Hematopoietic multipotent progenitor cell treated with erythropoietin and hydrocortisone succinate and interleukin-3 and kit ligand, for 8 days (in vitro differentiated cells): ENCODE measurements at regions not wholly inside any gene's neighbourhood (a gene's known extent, or its start where the extent isn't known, plus 50 kb on each side); places are given as distances from the start of the nearest gene placed in this dataset.
"Not testable (repeated sequence)": the region's sequence is repeated elsewhere in the genome, so short reads cannot be mapped to it uniquely, and the experiment has no call there.

Source experiments
- DNase-seq: peaks from one replicate; pipeline ENCODE4 v3.0.0-alpha.2; 2015

- DNase-seq: no peak
These were observed 2184.4 kb upstream of the AGA start for GRCh38 chr4:179626687-179627086.

- no peak for DNase-seq
These were observed 2189.1 kb upstream of the AGA start for GRCh38 chr4:179631321-179631720.

- DNase-seq: no peak
These were observed 2192.6 kb upstream of the AGA start for GRCh38 chr4:179634862-179635261.

- DNase-seq: no peak
These were observed 2220.3 kb upstream of the AGA start for GRCh38 chr4:179662522-179662921.

- no peak for DNase-seq
These were observed 2221.6 kb upstream of the AGA start for GRCh38 chr4:179663641-179664429.

GRCh38 chr4:179664430-179665027, 2222.3 kb upstream of the AGA start:
- DNase-seq: no peak

GRCh38 chr4:179666226-179666625, 2224.0 kb upstream of the AGA start:
- no peak for DNase-seq

GRCh38 chr4:179671609-179672008, 2229.4 kb upstream of the AGA start:
- no peak for DNase-seq

- DNase-seq: no peak
These were observed 2236.0 kb upstream of the AGA start for GRCh38 chr4:179678093-179678814.

- not testable (repeated sequence) for DNase-seq
These were observed 2241.4 kb upstream of the AGA start for GRCh38 chr4:179683661-179684060.

- DNase-seq: no peak
These were observed 2250.0 kb upstream of the AGA start for GRCh38 chr4:179692222-179692621.

- DNase-seq: no peak
These were observed 2252.9 kb upstream of the AGA start for GRCh38 chr4:179695175-179695574.

GRCh38 chr4:179698321-179698720, 2256.1 kb upstream of the AGA start:
- no peak for DNase-seq

- no peak for DNase-seq
These were observed 2267.9 kb upstream of the AGA start for GRCh38 chr4:179709961-179710624.

GRCh38 chr4:179719766-179720450, 2277.7 kb upstream of the AGA start:
- no peak for DNase-seq

GRCh38 chr4:179726491-179726890, 2284.3 kb upstream of the AGA start:
- not testable (repeated sequence) for DNase-seq

GRCh38 chr4:179728305-179728704, 2286.1 kb upstream of the AGA start:
- DNase-seq: no peak

- not testable (repeated sequence) for DNase-seq
These were observed 2294.6 kb upstream of the AGA start for GRCh38 chr4:179736820-179737219.

- DNase-seq: no peak
These were observed 2296.6 kb upstream of the AGA start for GRCh38 chr4:179738822-179739221.

- no peak for DNase-seq
These were observed 2305.1 kb upstream of the AGA start for GRCh38 chr4:179747218-179747910.

GRCh38 chr4:179748837-179749236, 2306.6 kb upstream of the AGA start:
- DNase-seq: peak; percentile 37

- peak; percentile 97 for DNase-seq
These were observed 2308.1 kb upstream of the AGA start for GRCh38 chr4:179750374-179750773.
